Lower leg skin (tissue), 3 donors: ENCODE measurements at regions not wholly inside any gene's neighbourhood (a gene's known extent, or its start where the extent isn't known, plus 50 kb on each side); places are given as distances from the start of the nearest gene placed in this dataset.

Source experiments
- CTCF ChIP-seq, 3 donors: fragments of 450-650 bp; IDR thresholded peaks; one replicate each; pipeline ENCODE4 v1.5.1; 2016; ENCODE audit warnings: antibody characterized with exemption in 3 of 3, mild to moderate bottlenecking in 3 of 3, moderate library complexity in 2 of 3
- POLR2A ChIP-seq, 2 donors: fragments of 450-650 bp; IDR thresholded peaks; one replicate each; pipeline ENCODE4 v1.6.1; 2016 to 2017; ENCODE audit warnings: antibody characterized with exemption in 2 of 2, mild to moderate bottlenecking in 1 of 2, moderate library complexity in 1 of 2

DNA sequence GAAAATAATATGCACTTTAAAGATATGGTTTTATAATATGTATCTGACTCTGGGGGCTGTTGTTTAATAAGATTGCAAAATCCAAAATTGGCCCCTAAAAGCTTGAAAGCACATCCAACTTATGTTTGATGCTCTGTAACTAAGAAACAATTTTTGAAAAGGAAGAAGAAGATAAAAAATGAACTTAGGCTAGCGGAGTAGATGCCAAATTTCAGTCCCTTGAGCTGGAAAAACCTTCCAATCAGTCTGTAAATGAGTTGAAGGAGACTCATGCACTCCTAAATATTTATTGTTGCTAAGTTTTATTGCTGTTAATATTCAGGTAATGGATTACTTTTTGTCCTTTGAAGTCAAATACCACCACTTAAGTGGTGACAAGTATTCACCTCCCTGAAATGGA, 465.0 kb downstream of the ZEB2 start:
- TF ChIP-seq CTCF (IDR thresholded peaks at IDR 0.05) (no peak), POLR2A (IDR thresholded peaks at IDR 0.05) (no peak)
